ENCODE measurements at regions not wholly inside any gene's neighbourhood (a gene's known extent, or its start where the extent isn't known, plus 50 kb on each side); places are given as distances from the start of the nearest gene placed in this dataset.

DNA sequence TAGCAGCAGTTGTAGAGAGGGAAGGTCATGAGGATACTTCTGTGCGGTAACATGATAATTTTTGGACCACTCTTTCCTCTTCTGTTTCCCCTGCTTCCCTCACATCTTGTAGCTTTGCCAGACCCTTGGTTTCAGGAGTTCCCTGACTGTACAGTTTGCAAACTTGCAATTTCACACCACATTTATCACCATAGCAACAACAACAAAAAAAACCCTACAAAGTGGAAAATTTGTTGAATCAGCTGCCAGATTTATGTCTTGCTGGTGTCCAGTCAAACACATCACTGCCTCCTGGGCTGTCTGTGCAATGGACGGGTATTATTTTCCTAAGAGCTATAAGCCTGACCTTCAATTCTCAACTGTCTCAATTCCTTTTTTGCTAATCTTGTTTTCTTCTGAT lies 751.6 kb downstream of the TLR4 start:
- TF ChIP-seq POLR2A (IDR thresholded peaks at IDR 0.05; ENCODE audit: low read length) (no peak), MYC (IDR thresholded peaks at IDR 0.05; ENCODE audit: borderline replicate concordance, low read length) (no peak), USF2 (IDR thresholded peaks at IDR 0.05) (no peak), CEBPB (IDR thresholded peaks at IDR 0.05) (no peak), CTCF (IDR thresholded peaks at IDR 0.05) (no peak), EP300 (IDR thresholded peaks at IDR 0.05) (no peak), JUNB (IDR thresholded peaks at IDR 0.05) (no peak)

Measured in A549 (cell line).